Spleen (tissue), 7 donors: ENCODE measurements at regions not wholly inside any gene's neighbourhood (a gene's known extent, or its start where the extent isn't known, plus 50 kb on each side); places are given as distances from the start of the nearest gene placed in this dataset.
"Not testable (repeated sequence)": the region's sequence is repeated elsewhere in the genome, so short reads cannot be mapped to it uniquely, and the experiment has no call there.

Source experiments
- CTCF ChIP-seq, 11 experiments: fragments of 200-600 bp in 7 of 11; fragments of 450-650 bp in 4 of 11; sonication (generic) in 4 of 11; IDR thresholded peaks in 8 of 11; conservative IDR thresholded peaks in 3 of 11; 1 replicate in 7 of 11; 2 replicates in 4 of 11; pipeline versions ENCODE4 v1.4.0 to v1.8.0; 2016 to 2021; ENCODE audit warnings: antibody characterized with exemption in 11 of 11, inconsistent platforms in 4 of 11, mild to moderate bottlenecking in 1 of 11
- POLR2A ChIP-seq, 3 donors: fragments of 450-650 bp; IDR thresholded peaks; one replicate each; pipeline ENCODE4 v1.5.1; 2017; ENCODE audit warnings: antibody characterized with exemption in 3 of 3, mild to moderate bottlenecking in 1 of 3
- POLR2AphosphoS5 ChIP-seq, 3 donors: sonication (generic); formaldehyde crosslinking; IDR thresholded peaks; one replicate each; pipeline ENCODE4 v1.5.1; 2017; ENCODE audit warnings: antibody characterized with exemption in 3 of 3
- donor health status: DM: no; HTN: no; CAD: no; lungs with moderate emphysema.
- donor health status: DM: no; HTN: no; CAD: no.
- donor health status: DM: no; HTN: no; CAD: no.

GRCh38 chr9:67102506-67103276 lies 110.3 kb upstream of the SPATA31A3 start:
- TF ChIP-seq CTCF (IDR thresholded peaks at IDR 0.05 in 8 of 11, conservative IDR thresholded peaks at IDR 0.05 in 3 of 11); POLR2AphosphoS5 (IDR thresholded peaks at IDR 0.05); POLR2A (IDR thresholded peaks at IDR 0.05): not testable (repeated sequence)
